HG03558 (cell line): ENCODE measurements at regions not wholly inside any gene's neighbourhood (a gene's known extent, or its start where the extent isn't known, plus 50 kb on each side); places are given as distances from the start of the nearest gene placed in this dataset.
"Not testable (repeated sequence)": the region's sequence is repeated elsewhere in the genome, so short reads cannot be mapped to it uniquely, and the experiment has no call there.

Experiments
- ATAC-seq: cut with Tn5 transposase; IDR thresholded peaks from one replicate; pipeline ENCODE4 v1.9.1; 2021; ENCODE audit warnings: moderate number of reproducible peaks; ENCODE audit not compliant: unreplicated experiment; ENCODE audit errors: extremely low read depth

DNA sequence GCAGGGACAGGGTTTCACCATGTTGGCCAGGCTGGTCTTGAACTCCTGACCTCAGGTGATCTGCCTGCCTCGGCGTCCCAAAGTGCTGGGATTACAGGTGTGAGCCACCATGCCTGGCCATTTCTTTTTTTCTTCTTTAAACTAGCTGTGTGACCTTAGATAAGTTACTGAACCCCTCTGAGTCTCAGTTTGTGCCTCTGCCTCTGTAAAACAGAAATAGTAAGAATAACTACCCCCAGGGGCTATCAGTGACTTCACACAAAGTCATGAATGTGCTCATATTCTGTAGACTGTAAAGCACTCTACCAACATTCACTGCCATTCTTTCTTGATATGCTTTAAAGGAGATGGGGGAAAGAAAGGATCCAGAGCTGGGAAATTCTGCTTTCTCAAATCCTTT lies 120.7 kb downstream of the RPLP1 start:
- ATAC-seq, result not testable (repeated sequence)

DNA sequence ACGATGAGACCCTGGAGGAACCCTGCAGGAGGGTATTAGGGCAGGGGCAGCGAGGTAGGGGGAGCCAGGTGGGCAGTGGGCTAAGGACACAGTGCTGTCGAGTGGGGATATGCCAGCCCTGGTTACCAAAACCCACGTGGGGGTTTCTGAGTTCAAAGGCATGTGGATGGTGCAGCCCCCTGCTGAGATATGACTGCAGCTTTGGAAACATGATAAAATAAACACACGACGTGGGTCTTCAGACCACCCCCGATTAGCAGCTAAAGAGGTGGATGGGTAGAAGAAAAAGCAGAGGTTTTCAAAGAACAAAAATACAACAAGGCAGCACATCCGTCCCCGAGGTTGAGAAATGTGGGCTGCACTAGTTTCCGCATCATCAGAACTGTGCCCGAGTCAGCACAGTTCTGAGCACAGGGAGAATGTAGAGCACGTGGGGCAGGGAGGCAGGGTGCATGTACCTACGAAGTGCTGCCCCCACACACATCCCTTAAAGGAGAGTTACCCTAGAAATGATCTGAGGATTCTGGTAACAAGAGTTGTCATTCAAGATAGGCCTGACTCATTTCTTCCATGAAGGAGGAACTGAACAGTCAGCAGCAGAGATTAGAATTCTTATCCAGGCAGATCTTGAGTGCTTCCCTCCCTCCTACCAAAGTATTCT lies 121.3 kb downstream of the RPLP1 start:
- ATAC-seq, result no peak

DNA sequence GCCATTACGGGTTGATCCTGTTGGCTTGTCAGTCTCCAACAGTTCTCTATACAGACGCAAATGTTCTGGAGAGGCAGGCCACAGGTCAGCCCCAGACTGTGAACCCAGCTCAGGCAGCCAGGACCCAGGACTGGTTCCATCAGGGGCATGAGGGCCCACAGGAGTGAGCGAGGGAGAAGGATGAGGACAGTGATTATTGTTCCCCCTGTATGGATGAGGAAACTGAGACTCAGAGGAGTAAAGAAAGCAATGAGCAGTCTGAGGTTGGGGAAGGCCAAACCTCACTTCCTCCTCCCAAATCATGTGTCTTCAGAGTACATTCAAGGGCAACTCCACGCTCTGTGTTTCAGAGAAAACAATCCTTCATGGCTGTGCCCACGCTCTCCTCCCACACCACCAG lies 121.9 kb downstream of the RPLP1 start:
- ATAC-seq, result no peak

DNA sequence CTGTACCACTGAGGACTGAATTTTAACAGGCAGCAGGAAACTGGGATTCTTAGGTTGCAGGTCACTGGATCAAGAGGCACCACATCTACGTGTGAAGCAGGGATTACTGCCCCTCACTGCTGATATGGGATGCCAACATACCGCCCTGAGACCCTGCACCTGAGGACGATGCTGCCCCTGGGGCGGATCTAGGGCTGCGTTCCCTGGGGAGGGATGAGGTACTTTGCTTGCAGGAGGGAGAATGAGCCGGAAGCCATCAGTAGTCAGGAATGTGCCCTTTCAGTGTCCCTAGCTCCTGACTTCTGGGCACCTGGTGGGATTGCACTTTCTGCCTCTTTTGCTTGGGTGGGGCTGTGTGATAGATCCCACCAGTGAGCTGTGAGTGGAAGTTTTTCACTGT lies 122.8 kb downstream of the RPLP1 start:
- ATAC-seq, result no peak

DNA sequence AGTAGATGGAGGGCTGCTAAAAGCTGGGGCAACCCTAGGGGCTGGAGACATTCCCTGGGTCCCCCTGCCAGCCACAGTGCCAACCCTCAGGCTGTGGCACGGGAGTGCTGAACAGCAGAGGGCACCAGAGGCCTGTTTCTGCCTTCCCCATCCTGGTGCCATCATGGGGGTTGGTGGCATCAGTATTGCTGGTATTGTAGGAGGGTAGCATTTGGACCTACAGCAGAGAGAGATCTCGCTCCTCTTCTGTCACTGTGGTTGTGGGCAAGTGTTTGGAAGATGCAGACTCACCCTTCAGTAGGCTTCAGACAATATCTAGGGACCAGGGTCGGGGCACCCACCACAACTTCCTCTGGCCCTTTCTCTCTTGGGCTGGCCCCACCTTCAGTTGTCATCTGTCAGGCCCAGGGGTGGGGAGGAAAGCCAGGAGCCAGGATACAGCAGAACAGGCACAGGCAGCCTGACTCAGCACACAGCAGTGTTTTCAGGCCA lies 123.5 kb downstream of the RPLP1 start:
- ATAC-seq, result no peak

DNA sequence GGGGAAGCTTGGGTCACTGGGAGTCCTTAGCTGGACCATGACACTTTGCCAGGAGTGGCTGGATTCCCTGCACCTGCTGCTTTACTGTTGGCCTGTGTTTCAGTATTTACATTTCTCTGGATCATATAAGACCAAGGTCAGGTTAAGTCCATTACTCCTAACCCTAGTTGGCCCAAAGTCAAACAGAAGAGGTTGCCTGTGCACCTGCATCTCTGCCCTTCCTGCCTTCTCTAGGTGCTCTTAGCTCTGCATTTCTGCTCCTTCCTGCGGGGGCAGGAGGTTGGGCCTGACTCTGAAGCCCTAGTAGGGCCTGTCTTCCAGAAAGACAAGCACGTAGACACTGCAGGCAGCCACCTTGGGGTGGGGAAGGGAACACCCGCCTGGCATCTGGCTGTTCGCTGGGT lies 124.3 kb downstream of the RPLP1 start:
- ATAC-seq, result no peak

DNA sequence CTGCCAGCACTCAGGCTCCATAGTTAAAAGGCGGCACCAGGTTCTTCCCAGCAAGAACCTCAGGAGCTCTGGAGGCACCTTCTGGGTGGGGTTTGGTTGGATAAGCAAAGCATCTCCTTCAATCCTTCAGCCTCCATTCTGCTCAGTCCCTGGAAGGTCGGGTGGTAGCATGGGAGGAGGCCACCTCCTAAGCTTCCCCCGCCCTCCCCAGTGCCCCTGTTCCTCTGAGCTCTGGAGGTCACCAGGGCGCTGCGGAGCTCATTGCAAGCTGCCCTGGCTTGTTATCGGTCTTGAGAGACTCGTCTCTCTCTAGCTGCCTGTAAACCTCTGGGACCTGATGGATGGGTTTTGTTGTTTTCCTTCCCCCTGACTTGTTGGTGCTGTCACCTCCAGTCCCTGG lies 124.8 kb downstream of the RPLP1 start:
- no peak for ATAC-seq

DNA sequence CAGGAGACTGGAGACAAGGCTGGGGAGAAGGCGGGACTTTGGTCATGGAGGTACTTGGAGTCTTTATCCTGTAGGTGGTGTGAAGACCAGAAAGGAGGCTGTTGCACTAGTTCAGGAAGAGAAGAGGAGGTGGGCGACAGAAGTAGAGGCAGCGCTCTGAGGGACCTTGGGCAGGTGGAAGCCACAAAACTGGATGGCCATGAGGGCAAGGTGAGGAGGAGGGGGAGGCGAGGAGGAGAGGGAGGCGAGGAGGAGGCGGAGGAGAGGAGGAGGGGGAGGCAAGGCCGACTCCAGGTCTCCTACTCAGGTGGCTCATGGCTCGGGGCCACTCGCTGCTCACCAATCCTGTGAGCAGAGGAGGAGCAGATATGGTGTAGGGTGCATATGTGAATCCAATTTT lies 125.6 kb downstream of the RPLP1 start:
- ATAC-seq, result no peak

DNA sequence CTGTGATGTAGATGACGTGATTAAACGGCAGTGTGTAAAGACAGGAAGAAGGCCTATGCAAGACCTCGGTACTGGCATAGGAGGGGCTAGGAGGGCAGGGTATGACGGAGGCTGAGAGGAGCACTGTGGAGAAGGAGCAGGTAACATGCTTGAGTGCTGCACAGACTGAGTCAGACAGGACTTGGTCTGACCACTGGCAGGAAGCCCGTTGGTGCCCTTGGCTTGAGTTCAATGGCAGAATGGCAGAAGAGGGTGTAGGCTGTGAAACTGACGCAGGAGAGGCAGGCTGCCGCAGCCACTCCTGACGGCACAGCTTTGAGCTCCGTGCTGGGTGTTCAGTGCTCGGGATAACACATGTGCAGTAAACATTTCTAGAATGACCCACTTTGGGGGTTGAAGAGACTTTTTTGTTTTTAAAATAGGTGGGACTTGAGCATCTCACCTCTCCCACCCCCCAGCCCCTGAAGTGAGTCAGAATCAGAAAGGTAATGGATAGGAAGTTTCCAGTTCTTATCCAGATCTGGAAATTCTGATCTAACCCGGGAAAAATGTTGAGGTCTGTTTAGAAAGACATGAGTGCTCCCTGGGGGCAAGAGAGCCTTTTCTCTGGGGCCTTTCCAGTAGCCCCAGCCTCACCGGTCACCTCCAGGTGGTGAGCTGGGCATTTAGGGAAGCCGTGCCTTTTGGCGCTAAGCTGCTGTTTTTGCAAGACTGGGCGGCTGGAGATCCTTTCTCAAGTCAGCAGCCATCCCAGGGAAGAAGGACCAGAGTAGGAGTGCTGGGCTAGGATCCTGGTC lies 126.4 kb downstream of the RPLP1 start:
- no peak for ATAC-seq

DNA sequence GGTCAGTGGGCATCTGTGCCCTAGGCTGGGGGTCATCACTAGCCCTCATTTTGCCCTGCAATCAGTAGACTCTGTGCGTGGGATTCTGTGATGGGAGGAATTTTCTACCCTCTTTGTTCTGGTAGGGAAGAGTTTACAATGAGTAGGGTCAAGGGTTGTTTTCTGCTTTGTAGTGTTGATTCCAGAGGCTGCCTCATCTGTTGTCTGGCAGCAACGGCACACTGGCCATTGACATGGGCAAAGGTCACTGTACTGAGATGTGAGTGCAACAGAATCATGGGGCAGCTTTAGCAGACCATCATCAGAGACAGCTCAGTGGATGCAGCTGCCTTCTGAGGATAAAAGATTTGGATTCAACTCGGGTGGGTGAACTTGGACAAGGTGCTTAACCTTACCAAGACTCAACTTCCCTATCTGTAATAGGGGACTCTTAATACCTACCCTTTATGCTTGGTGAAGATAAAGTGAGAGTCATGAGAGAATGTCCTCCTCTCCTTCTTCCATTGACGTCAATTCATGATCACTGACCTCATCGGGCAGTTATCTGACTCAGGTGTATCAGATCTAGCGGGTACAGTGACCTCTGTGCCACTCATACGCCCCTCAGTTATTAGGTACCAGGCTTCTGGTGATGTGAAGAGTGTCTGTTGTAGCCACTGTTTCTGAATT lies 127.5 kb downstream of the RPLP1 start:
- ATAC-seq, result no peak

DNA sequence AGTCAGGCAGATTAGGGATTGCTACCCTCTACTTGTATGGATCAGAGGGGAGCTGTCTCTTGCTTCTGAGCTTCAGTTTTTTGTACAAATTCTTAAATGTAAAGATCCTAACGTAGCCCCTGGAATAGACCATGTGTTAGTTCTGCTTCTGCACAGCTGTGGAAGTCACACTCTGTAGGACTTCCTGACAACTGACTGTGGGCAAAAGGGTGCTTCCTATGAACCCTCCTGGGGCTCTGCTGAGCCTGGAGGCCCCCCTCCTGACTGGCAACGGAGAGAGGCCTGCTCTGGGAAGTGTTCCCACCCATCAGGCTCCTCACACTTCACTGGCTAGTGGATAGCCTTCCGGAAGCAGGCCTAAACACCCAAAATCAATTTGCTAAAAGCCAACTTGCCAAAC lies 131.0 kb downstream of the RPLP1 start:
- ATAC-seq, result no peak

DNA sequence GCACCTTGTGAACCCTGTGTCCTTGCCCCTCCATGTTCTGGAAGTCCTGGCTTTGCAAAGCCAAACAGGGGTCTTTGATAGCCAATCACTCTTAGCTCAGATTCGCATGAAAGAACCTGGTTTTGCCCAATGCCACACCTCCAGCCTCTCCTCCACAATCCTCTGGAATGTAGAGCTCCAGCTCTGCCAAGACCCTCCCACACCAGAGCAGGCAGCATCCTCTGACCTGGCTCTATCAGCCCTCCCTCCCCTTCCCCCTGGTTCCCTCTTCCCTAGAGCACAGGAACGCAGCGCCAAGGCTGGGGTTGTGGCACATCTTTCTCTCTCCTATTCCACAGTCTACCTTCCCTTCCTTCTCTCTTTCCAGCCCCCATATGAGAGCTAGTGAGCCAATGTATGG lies 133.3 kb downstream of the RPLP1 start:
- ATAC-seq, result no peak

DNA sequence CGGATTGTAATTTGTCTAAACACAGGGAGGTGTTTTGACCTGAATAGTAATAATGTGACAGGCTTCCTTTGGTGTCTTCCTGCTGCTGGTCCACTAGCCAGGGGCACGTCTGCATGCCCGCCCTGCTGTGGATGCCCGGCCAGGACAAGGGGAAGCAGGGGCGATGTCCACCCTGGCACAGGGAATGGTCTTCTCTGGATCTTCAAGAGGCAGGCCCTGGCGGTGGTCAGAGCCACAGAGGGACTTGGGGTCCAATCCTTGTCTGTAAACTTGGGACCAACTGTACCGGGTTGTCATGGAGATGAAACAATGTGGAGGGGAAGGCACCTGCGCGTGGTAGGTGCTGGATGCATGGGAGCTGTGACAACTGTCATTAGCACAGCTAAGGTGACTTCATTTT lies 134.1 kb downstream of the RPLP1 start:
- no peak for ATAC-seq

DNA sequence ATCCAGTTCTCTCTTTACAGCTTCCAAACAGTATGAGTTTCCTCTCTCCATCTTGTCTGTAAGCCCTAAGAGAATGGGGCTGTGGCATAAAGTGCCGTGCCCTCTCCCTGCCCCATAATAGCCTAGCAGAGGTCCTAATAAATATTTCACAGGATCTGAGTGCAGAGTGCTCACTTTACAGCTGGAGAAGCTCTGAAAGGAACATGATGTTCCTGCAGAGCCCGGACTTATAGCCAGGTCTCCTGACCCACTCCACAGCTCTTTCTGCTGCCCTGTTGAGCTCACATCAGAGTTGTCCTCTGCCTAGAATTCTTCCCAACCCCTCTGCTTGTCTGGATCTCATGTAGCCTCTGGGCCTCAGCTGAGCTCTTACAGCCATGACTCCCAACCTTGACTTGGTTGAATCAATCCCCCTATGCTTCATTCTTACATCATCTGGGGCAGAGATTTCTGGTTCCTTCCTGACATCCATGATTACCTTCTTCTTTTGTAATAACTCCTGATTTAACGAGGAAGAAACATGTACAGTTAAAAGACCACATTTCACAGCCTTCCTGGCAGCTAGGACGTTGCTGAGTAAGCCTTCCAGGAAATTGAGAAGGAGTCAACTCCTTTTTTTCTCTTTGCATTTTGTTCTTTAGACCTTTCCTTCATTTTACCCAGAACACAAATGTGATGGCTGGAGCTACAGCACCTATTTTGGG lies 135.3 kb downstream of the RPLP1 start:
- no peak for ATAC-seq

DNA sequence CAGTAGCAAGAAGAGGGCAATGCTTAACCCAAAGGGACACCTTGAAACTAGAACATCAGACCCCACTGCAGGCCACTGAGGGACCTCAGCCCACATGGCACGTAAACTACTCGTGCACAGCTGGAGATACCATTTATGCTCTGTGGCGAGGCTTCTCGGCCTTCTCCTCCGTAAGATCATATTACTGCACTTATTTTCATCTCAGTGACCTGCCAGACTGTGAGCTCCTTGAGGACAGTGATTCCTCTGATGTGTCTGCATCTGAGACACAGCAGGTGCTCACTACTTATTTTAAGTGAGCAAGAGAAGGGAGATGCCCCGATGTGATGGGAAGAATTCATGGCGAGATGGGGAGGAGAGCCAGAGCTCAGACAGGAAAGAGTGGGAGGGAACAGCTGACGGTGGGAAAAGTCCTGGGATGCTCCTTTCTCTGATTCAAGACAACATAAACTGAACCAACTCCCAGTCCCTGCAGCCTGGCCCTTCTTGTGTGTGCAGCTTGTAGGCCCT lies 137.6 kb downstream of the RPLP1 start:
- no peak for ATAC-seq

DNA sequence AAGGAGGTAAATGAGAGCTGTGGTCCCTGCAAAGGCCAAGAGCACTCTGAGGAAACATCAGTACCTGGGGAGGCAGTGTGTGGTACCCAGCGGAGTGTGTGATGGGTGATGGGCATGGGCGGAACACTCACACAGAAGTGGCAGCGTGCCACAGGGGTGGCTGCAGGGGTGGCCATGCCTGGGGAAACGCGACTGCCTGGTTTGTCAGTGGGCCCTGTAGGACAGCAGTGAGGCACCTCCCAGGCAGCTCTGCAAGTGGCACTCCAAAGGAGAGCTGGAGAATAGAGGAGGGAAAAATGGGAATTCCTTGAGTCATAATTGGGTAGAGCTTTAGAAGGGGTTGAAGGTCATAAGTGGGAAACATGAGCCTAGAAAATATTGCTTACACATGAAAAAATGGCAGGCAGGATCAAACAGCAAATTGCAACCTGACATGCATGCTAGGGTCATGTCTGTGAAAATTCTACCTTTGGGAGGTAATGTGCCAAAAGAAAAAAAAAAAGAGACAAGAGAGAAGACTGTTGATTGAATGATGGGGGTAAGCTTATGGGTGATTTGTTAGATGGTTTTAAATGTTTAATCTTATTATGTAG lies 138.4 kb downstream of the RPLP1 start:
- no peak for ATAC-seq

DNA sequence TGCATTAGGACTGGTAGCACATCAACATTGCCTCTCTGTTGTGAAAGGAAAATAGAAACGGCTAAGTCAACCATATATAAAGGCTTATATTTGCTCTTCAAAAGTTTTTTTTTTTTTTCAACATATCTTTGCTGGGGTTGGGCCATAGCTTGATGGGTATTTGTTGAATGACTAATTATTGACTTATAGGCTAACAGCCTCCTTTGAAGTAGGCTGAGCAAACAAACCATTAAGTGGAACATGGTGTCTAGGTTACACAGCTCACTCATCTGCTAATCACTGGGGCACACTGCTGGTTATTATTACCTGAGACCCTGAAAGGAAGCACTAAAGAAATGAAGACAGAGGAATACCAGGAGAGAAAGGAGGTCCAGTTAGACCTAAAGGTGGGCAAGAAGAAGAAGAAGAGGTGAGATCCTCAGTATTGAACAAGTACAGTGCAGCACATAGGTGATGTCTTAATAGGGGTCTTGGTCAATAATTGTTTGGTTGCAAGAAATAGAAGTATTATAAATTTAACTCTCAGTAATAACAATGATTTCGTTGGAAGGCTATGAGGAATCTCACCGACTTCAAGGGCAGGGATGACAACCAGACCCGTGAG lies 139.4 kb downstream of the RPLP1 start:
- ATAC-seq, result no peak

DNA sequence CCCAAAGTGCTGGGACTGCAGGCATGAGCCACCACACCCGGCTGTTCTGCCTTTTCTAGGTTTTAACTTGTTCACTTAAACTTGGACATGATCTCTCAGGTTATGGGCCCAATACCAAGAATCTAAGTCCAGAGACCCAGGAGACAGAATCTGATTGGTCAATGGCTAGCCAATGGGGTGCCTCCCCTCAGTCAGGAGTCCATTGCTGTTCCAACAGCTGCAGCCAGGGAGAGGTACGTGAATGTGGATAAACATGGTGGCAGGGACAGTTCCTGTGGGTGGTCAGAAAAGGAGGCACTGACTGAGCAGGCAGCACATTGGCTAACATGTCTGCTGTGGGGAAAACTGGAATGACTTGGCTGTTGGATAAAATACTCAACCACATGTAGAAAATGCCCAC lies 140.3 kb downstream of the RPLP1 start:
- ATAC-seq, result no peak

DNA sequence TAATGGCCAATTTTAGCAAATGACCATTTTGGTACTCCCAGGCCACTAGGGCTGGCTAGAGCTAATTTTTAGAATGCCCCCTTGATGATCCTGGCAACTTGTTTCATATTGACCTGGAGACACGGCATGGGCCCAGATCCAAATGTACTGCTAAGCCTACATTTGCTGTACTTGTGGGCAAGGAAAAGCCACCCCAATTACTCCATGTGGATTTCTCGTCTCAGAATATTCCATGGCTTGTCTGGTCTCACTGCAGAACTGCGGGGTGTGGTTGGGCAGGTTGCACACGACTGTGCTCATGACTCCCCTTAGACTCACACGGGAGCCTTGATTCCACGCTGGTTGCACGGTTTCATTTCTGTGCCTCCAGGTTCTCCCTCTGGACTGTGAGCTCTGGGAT lies 140.9 kb downstream of the RPLP1 start:
- no peak for ATAC-seq
